Sigmoid colon (tissue), 6 donors: ENCODE measurements at regions not wholly inside any gene's neighbourhood (a gene's known extent, or its start where the extent isn't known, plus 50 kb on each side); places are given as distances from the start of the nearest gene placed in this dataset.

Experiments used
- DNase-seq: peaks from one replicate; pipeline ENCODE4 v3.0.0-alpha.2; 2019
- H3K27ac ChIP-seq, 4 donors: fragments of 200-600 bp; sonication (generic); one replicate each; pipeline ENCODE4 v1.5.1; 2016 to 2019; ENCODE audit warnings: mild to moderate bottlenecking in 1 of 4
- H3K27me3 ChIP-seq, 3 donors: fragments of 200-600 bp; sonication (generic); one replicate each; pipeline ENCODE4 v1.5.1; 2019; ENCODE audit warnings: mild to moderate bottlenecking in 1 of 3
- H3K36me3 ChIP-seq, 4 donors: fragments of 200-600 bp; sonication (generic); one replicate each; pipeline ENCODE4 v1.5.1; 2016 to 2019
- H3K4me1 ChIP-seq, 4 donors: fragments of 200-600 bp; sonication (generic); one replicate each; pipeline ENCODE4 v1.5.1; 2017 to 2019
- H3K4me3 ChIP-seq, 4 donors: fragments of 200-600 bp; sonication (generic); one replicate each; pipeline ENCODE4 v1.5.1; 2017 to 2019; ENCODE audit warnings: mild to moderate bottlenecking in 2 of 4, moderate library complexity in 1 of 4
- H3K9me3 ChIP-seq, 4 donors: fragments of 200-600 bp in 3 of 4; sonication (generic) in 3 of 4; one replicate each; pipeline versions ENCODE4 v1.5.1 to v1.6.1; 2013 to 2019
- EP300 ChIP-seq, 4 donors: sonication (generic); formaldehyde crosslinking; IDR thresholded peaks; one replicate each; pipeline ENCODE4 v1.6.1; 2017; ENCODE audit warnings: antibody characterized with exemption in 4 of 4
- POLR2A ChIP-seq, 2 donors: fragments of 450-650 bp; IDR thresholded peaks; one replicate each; pipeline ENCODE4 v1.6.1; 2016; ENCODE audit warnings: antibody characterized with exemption in 2 of 2, mild to moderate bottlenecking in 2 of 2, moderate library complexity in 2 of 2
- POLR2AphosphoS5 ChIP-seq, 4 donors: sonication (generic); formaldehyde crosslinking; IDR thresholded peaks; one replicate each; pipeline ENCODE4 v1.6.1; 2017; ENCODE audit warnings: antibody characterized with exemption in 4 of 4
- WGBS, 2 donors: extraction: QIAGEN DNeasy Blood & Tissue Kit; methylation state at CpG; one replicate each; pipeline ENCODE4 v1.1.7; 2013; 5-methylcytosine and 5-hydroxymethylcytosine counted together
- intact Hi-C: fragments of 100-400 bp; cut with DNase I; formaldehyde crosslinking; loops from one replicate; pipeline ENCODE4 v1.15.1; 2023
- TF ChIP-seq, protein P1 (sequence below), 4 experiments: fragments of 450-650 bp in 3 of 4; fragments of 200-600 bp in 1 of 4; IDR thresholded peaks; one replicate each; pipeline ENCODE4 v1.5.1; 2016 to 2019; ENCODE audit warnings: antibody characterized with exemption in 4 of 4, mild to moderate bottlenecking in 3 of 4, moderate library complexity in 2 of 4
- donor health status: healthy with polysubstance abuse.
- donor health status: healthy.

DNA sequence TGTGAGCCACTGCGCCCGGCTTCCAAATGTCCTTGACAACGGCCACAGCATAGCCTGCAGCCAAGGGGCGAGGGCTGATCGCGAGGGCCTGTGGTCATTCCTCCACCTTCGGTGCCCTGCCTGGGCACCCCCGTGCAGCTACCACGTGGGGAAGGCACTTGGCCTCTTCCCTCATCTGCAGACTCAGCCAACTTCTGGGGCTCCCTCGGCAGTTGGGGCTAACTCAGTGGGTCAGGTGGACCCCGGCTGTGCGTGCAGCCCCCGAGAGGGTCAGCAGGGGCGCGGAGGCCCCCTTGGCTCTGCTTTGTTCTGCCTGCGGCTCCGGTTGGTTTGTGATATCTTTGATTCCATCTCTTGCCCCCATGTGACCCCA is 52.9 kb upstream of the BHLHE23 start:
- H3K27ac ChIP-seq, result no peak overlapping the region
- peaks cover 0 to 9% (median 3%) of the 10 kb centered on the region in 4 donors for H3K4me1 ChIP-seq
- WGBS, 2 donors, result 86 to 88% methylated on average over 17 of the region's 17 CpGs
- peak; percentile 48 for DNase-seq
- H3K36me3 ChIP-seq, result no peaks in the 10 kb centered on the region
- peaks cover 10 to 89% (median 50%) of the 10 kb centered on the region in 3 donors for H3K27me3 ChIP-seq
- H3K9me3 ChIP-seq, result no peaks in the 10 kb centered on the region
- H3K4me3 ChIP-seq, result no peak overlapping the region
- intact Hi-C loops, result no loop called here
- TF ChIP-seq POLR2AphosphoS5 (IDR thresholded peaks at IDR 0.05) (no peak), EP300 (IDR thresholded peaks at IDR 0.05) (no peak), POLR2A (IDR thresholded peaks at IDR 0.05) (no peak)
- TF ChIP-seq, protein P1, sequence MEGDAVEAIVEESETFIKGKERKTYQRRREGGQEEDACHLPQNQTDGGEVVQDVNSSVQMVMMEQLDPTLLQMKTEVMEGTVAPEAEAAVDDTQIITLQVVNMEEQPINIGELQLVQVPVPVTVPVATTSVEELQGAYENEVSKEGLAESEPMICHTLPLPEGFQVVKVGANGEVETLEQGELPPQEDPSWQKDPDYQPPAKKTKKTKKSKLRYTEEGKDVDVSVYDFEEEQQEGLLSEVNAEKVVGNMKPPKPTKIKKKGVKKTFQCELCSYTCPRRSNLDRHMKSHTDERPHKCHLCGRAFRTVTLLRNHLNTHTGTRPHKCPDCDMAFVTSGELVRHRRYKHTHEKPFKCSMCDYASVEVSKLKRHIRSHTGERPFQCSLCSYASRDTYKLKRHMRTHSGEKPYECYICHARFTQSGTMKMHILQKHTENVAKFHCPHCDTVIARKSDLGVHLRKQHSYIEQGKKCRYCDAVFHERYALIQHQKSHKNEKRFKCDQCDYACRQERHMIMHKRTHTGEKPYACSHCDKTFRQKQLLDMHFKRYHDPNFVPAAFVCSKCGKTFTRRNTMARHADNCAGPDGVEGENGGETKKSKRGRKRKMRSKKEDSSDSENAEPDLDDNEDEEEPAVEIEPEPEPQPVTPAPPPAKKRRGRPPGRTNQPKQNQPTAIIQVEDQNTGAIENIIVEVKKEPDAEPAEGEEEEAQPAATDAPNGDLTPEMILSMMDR (IDR thresholded peaks at IDR 0.05), result no peak

DNA sequence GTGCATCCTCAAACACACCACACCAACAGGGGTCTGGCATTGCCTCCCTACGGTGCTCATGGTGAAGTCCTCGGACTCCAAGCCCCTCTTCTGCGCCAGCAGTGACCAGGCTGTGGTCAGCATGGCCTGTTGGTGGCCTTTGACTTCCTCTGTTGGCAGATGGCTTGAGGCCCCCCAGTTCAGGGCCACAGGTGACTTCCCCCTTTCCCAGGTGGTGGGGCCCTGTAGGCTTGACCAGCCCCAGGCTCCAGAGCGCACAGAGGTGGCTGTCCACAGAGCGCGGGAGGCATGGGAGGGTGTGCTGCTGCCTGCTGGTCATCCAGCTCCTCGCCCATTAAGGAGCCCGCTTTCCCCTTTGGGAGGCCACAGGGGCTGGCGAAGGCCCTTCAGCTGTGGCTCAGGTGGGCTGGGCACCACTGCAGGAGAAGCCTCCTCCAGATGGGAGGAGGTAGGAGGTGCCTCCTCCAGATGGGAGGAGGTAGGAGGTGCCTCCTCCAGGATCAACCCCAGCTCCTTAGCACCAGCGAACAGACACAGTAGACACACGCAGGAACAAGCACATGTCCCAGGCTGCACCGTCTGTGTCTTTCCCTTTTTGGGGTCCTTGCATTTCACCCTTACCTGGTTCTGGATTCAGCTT is 52.1 kb upstream of the BHLHE23 start:
- no peak overlapping the region for H3K27ac ChIP-seq
- H3K4me3 ChIP-seq, result no peak overlapping the region
- intact Hi-C loops, result no loop called here
- H3K9me3 ChIP-seq, result no peaks in the 10 kb centered on the region
- no peaks in the 10 kb centered on the region for H3K36me3 ChIP-seq
- WGBS, 2 donors, result 76 to 78% methylated on average over 12 of the region's 12 CpGs
- peaks cover 10 to 80% (median 43%) of the 10 kb centered on the region in 3 donors for H3K27me3 ChIP-seq
- TF ChIP-seq POLR2A (IDR thresholded peaks at IDR 0.05) (no peak), EP300 (IDR thresholded peaks at IDR 0.05) (no peak), POLR2AphosphoS5 (IDR thresholded peaks at IDR 0.05) (no peak)
- TF ChIP-seq, protein P1 (IDR thresholded peaks at IDR 0.05), result no peak
- peak; percentile 36 for DNase-seq
- H3K4me1 ChIP-seq, result peaks cover 0 to 9% (median 3%) of the 10 kb centered on the region in 4 donors

DNA sequence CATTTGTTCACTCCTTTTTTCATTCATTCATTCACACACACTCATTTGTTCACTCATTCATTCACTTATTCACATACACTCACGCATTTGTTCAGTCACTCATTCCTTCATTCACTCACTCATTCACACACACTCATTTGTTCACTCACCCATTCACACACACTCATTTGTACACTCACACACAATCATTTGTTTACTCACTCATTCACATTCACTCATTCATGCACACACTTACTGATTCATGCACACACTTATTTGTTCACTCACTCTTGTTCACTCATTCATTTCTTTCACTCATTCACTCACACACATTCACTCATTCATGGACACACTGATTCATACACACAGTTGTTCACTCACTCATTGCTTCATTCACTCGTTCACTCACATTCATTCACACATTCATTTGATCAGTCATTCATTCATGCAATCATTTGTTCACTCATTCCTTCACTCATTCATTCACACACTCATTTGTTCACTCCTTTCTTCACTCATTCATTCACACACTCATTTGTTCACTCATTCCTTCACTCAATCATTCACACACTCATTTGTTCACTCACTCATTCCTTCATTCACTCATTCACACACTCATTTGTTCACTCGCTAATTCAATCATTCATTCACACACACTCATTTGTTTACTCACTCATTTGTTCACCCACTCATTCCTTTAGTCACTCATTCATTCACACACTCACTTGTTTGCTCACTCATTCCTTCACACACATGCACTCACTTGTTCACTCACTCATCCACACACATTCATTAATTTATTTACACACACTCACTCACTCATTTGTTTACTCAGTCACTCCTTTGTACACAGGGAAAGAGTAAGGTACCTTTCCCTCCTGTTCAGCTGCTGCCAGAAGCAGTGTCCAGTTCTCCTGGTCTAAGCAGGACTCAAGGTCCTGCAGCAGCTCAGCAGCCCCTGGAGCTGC is 50.7 kb upstream of the BHLHE23 start:
- intact Hi-C loops, result no loop called here
- 77 to 78% methylated on average over 3 of the region's 3 CpGs for WGBS, 2 donors
- TF ChIP-seq EP300 (IDR thresholded peaks at IDR 0.05), result no peak
- TF ChIP-seq POLR2A (IDR thresholded peaks at IDR 0.05), result no peak
- TF ChIP-seq, protein P1 (IDR thresholded peaks at IDR 0.05), result no peak
- no peak for TF ChIP-seq POLR2AphosphoS5 (IDR thresholded peaks at IDR 0.05)
- Histone ChIP-seq H3K4me1 (peaks cover 0 to 9% (median 3%) of the 10 kb centered on the region in 4 donors), H3K27ac (no peak overlapping the region), H3K36me3 (no peaks in the 10 kb centered on the region), H3K9me3 (no peaks in the 10 kb centered on the region), H3K4me3 (no peak overlapping the region), H3K27me3 (peaks cover 10 to 71% (median 34%) of the 10 kb centered on the region in 3 donors)
- DNase-seq, result no peak

DNA sequence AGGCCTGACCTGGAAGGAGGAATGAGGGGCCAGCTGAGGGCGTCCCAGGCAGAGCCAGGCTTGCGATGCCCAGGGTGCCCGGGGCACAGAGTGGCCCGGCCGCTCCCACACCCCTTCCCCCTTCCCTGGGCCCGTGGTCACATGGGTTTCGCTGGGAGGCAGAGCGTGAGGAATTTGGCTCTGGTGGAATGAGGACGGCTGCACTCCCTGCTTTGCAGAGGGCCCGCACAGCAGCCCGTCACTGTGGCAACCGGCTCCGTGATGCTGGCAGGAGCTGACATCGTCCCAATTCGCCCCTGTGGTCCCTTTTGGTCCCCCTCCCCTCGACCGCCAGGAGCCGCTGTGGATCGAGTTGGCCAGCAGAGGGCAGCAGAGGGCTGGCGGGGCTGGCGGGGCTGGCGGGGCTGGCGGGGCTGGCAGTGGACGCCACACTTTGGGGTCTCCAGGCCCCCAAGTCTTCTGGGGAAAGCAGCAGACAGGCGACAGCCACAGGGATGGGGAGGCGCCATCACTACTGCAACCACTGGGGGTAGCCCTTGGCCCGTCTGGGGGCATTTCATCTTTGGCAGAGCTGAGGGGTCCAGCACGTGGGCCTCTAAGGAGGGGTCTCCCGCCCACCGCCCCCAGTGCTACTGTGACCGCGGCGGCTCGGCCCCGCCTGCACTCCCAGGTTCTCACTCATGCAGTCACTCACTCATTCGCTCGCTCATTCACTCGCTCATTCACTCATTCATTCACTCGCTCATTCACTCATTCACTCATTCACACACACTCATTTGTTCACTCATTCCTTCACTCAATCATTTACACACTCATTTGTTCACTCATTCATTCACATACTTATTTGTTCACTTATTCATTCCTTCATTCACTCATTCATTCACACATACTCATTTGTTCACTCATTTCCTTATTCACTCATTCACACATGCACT is 49.7 kb upstream of the BHLHE23 start:
- no peak overlapping the region for H3K27ac ChIP-seq
- no peaks in the 10 kb centered on the region for H3K9me3 ChIP-seq
- peaks cover 0 to 9% (median 3%) of the 10 kb centered on the region in 4 donors for H3K4me1 ChIP-seq
- TF ChIP-seq EP300 (IDR thresholded peaks at IDR 0.05), result no peak
- no peak for TF ChIP-seq POLR2A (IDR thresholded peaks at IDR 0.05)
- TF ChIP-seq, protein P1 (IDR thresholded peaks at IDR 0.05), result peak; percentile 73 to 97 (median 86)
- no peak for TF ChIP-seq POLR2AphosphoS5 (IDR thresholded peaks at IDR 0.05)
- H3K36me3 ChIP-seq, result no peaks in the 10 kb centered on the region
- peak; percentile 63 for DNase-seq
- H3K27me3 ChIP-seq, result peaks cover 10 to 76% (median 38%) of the 10 kb centered on the region in 3 donors
- H3K4me3 ChIP-seq, result no peak overlapping the region
- WGBS, 2 donors, result 11% methylated on average over 39 of the region's 39 CpGs
- intact Hi-C loops, result loop anchor here (1.0 kb wide), 2 partner anchors 123 to 174 kb away; no protein-coding TSS in a partner anchor
